ENCODE measurements at regions not wholly inside any gene's neighbourhood (a gene's known extent, or its start where the extent isn't known, plus 50 kb on each side); places are given as distances from the start of the nearest gene placed in this dataset.

DNA sequence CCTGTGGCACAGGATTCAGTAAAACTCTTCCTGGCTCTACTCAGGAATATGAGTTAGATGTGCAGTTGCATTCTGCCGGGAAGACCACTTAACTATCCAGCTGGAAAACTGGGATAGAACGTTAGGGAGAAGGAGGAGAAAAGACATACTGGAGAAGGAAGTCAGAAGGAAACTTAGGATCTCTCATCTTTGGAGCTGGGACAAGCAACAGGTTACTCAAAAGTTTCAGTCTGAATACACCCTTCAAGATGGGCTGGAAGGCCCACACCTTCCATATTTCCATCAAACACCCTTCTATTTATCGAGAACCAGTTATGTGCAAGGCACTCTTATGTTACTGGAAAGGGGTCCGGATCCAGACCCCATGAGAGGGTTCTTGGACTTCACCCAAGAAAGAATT is 440.4 kb upstream of the NRP1 start:
- TF ChIP-seq POLR2A (IDR thresholded peaks at IDR 0.05), result no peak
- TF ChIP-seq, protein P1, sequence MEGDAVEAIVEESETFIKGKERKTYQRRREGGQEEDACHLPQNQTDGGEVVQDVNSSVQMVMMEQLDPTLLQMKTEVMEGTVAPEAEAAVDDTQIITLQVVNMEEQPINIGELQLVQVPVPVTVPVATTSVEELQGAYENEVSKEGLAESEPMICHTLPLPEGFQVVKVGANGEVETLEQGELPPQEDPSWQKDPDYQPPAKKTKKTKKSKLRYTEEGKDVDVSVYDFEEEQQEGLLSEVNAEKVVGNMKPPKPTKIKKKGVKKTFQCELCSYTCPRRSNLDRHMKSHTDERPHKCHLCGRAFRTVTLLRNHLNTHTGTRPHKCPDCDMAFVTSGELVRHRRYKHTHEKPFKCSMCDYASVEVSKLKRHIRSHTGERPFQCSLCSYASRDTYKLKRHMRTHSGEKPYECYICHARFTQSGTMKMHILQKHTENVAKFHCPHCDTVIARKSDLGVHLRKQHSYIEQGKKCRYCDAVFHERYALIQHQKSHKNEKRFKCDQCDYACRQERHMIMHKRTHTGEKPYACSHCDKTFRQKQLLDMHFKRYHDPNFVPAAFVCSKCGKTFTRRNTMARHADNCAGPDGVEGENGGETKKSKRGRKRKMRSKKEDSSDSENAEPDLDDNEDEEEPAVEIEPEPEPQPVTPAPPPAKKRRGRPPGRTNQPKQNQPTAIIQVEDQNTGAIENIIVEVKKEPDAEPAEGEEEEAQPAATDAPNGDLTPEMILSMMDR (IDR thresholded peaks at IDR 0.05), result no peak

All from right lobe of liver (tissue), 4 donors.